Activated T-cell treated with anti-CD3 and anti-CD28 coated beads, Interleukin-2, amount 50 U/mL, for 24 hours (primary cell): ENCODE measurements at regions not wholly inside any gene's neighbourhood (a gene's known extent, or its start where the extent isn't known, plus 50 kb on each side); places are given as distances from the start of the nearest gene placed in this dataset.

ENCODE experiments used
- DNase-seq: peaks from one replicate; pipeline ENCODE4 v3.0.0-alpha.2; 2020
- H3K27ac Mint-ChIP-seq: 2 replicates; pipeline ENCODE4 v1.8.0; 2020; ENCODE audit warnings: mild to moderate bottlenecking, mixed read lengths
- H3K27me3 Mint-ChIP-seq: 2 replicates; pipeline ENCODE4 v1.8.0; 2020; ENCODE audit warnings: mixed read lengths
- H3K36me3 Mint-ChIP-seq: 2 replicates; pipeline ENCODE4 v1.8.0; 2020; ENCODE audit warnings: low read depth, mixed read lengths
- H3K4me1 Mint-ChIP-seq: 2 replicates; pipeline ENCODE4 v1.8.0; 2020; ENCODE audit warnings: low read depth, mixed read lengths
- H3K4me3 Mint-ChIP-seq: 2 replicates; pipeline ENCODE4 v1.8.0; 2020; ENCODE audit warnings: mild to moderate bottlenecking, moderate library complexity, mixed read lengths
- H3K9me3 Mint-ChIP-seq: 2 replicates; pipeline ENCODE4 v1.8.0; 2020; ENCODE audit warnings: mixed read lengths

DNA sequence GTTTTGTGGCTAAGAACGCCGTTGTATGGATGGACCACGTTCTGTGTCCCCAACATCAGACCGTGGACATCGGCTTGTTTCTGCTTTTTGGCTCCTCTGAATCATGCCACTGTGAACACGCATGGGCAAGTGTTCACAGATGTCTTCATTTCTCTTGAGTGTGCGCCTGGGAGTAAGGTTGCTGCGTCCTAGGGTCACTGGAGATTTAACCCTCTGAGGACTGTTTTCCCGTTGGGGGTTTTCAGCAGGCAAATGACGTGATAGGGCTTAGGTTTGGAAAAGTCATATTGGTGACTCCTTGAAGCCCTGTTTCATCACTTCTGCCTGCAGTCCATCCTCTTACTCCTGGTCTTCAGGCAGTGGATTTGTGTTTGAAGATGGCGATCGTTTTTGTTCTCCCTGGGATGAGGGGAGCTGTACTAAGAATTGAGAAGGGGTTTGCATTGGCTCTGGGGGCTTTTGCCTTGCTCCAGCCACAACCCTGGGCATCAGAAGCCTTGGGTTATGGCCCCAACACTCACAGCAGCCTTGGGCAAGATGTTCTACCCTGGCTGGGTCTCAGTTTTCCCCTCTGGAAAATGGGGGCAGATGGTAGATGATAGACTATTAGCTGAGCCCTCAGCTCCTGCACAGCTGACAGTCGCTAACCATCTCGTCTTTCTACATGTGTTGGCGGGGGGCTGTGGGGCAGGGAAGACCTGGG lies 67.2 kb upstream of the CIBAR2 start:
- H3K4me1 Mint-ChIP-seq, result no peaks in the 10 kb centered on the region
- H3K4me3 Mint-ChIP-seq, result no peak overlapping the region
- peaks cover 7% of the 10 kb centered on the region for H3K9me3 Mint-ChIP-seq
- peaks cover 40% of the 10 kb centered on the region for H3K27me3 Mint-ChIP-seq
- no peak overlapping the region for H3K27ac Mint-ChIP-seq
- no peak for DNase-seq
- H3K36me3 Mint-ChIP-seq, result no peaks in the 10 kb centered on the region

- DNase-seq, result no peak
- Mint-ChIP-seq H3K36me3 (no peaks in the 10 kb centered on the region), H3K27ac (no peak overlapping the region), H3K4me1 (no peaks in the 10 kb centered on the region), H3K9me3 (peaks cover 13% of the 10 kb centered on the region), H3K4me3 (no peak overlapping the region), H3K27me3 (peaks cover 38% of the 10 kb centered on the region)
These were observed 68.0 kb upstream of the CIBAR2 start for GRCh38 chr16:85180047-85180826.

DNA sequence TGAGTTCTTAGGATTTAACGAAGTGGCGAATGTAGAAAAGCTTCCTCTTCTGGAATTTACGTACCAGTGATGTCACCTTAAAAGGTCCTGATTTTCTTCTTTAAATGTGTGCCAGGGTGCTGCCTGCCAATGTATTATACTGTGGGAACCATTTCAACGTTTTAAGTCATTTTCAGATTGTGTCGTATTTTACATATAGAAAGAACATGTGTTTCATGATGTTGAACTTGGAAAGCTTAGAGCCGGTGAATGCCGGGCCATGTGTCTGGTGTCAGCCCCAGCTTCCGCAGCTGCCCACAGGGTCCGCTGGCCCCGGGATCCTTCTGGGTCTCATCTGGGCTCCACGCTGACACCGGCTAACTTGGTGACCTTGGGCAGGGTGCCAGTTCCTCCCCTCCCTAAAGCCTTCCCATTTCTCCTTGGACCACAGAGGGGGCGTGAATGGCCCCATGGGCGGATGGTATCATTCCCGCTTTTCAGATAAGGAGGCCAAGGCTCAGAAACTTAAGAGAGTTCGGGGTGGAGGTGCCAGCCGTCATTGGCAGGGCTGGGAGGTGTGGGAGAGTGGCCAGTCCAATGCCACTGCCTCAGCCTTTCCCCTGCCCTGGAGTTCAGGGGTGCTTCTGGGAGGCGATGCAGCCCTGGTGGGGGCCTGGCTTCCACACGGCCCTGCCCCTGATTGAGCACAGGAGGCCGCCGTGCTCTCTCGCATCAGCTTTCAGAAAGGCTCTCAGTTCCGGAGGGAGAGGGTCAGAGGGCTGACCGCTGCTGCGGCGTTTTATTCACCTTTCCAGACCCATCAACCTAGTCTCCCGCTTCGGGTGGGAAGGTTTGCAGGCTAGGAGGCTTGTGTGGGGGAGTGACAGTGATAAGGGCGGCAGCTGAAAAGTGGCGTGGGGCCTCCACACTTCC lies 68.8 kb upstream of the CIBAR2 start:
- Mint-ChIP-seq H3K27ac (no peak overlapping the region), H3K4me1 (no peaks in the 10 kb centered on the region), H3K4me3 (no peak overlapping the region), H3K27me3 (peaks cover 34% of the 10 kb centered on the region), H3K9me3 (peaks cover 13% of the 10 kb centered on the region), H3K36me3 (no peaks in the 10 kb centered on the region)
- no peak for DNase-seq

GRCh38 chr16:85181739-85182129 lies 69.5 kb upstream of the CIBAR2 start:
- Mint-ChIP-seq H3K4me3 (no peak overlapping the region), H3K4me1 (no peaks in the 10 kb centered on the region), H3K36me3 (no peaks in the 10 kb centered on the region), H3K27ac (no peak overlapping the region), H3K27me3 (peaks cover 28% of the 10 kb centered on the region), H3K9me3 (peaks cover 13% of the 10 kb centered on the region)
- no peak for DNase-seq

DNA sequence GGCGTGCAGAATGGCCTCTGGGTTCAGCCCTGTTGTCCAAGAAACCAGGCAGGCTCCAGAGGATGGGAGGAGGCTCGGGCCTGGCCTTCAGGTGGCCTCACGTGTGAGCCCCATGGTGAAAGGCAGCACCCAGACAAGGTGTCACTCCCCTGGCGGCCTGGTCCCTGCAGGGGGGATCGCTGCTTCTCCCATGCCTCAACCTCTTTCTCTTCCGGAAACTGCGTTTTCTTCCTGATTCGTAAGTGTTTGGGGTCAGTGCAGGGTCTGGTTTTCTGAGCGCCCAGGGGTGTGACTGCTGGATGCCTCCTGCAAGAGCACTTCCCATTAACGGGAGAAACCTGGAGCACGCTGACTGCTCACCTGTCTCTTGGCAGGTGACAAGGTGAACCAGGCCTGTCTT lies 70.0 kb upstream of the CIBAR2 start:
- peaks cover 24% of the 10 kb centered on the region for H3K27me3 Mint-ChIP-seq
- peaks cover 13% of the 10 kb centered on the region for H3K9me3 Mint-ChIP-seq

DNA sequence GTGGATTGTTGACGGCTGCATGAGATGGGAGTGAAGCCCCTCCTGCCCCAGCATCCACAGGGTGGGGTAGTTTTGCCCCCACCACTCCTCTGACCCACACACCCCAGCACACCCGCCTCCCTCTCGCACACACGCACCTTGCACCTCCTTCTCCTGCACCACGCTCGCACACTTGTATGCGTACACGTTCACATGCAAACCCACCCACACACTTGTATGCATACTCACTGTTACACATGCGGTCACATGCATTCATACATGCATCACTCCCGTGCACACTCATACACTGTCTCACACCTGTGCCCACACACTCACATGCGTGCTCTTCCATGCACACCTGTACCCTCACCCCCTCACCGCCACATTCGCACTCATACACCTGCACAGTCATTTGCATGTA lies 70.5 kb upstream of the CIBAR2 start:
- no peak overlapping the region for H3K4me3 Mint-ChIP-seq
- peaks cover 19% of the 10 kb centered on the region for H3K27me3 Mint-ChIP-seq
- no peak overlapping the region for H3K27ac Mint-ChIP-seq

More for the DNA sequence above, 70.0 kb upstream of the CIBAR2 start:
- H3K36me3 Mint-ChIP-seq, result no peaks in the 10 kb centered on the region
- no peak overlapping the region for H3K4me3 Mint-ChIP-seq
- no peaks in the 10 kb centered on the region for H3K4me1 Mint-ChIP-seq
- H3K27ac Mint-ChIP-seq, result no peak overlapping the region
- DNase-seq, result no peak

DNA sequence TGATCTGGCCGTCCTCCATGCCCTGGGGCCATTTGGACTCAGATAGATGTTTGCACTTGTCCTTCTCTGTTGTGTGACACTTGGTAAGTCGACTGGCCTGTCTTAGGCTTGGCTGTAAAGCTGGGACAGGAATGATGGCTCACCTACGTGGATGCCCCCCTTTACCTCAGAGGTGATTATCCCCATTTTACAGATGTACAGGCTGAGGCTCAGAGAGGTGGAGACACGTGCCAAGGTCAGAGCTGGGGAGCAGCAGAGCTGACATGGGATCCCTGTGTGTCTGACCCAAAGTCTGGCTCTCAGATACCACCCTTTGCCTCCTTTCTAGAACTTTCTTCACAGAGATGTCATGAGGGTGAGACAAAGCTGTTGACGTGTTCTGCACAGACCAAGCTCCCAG lies 71.3 kb upstream of the CIBAR2 start:
- Mint-ChIP-seq H3K9me3 (peaks cover 13% of the 10 kb centered on the region), H3K4me1 (no peaks in the 10 kb centered on the region), H3K27ac (no peak overlapping the region), H3K4me3 (no peak overlapping the region), H3K36me3 (no peaks in the 10 kb centered on the region), H3K27me3 (peaks cover 15% of the 10 kb centered on the region)
- DNase-seq, result no peak

More for the DNA sequence above, 70.5 kb upstream of the CIBAR2 start:
- H3K9me3 Mint-ChIP-seq, result peaks cover 13% of the 10 kb centered on the region
- no peak for DNase-seq
- no peaks in the 10 kb centered on the region for H3K36me3 Mint-ChIP-seq
- H3K4me1 Mint-ChIP-seq, result no peaks in the 10 kb centered on the region

DNA sequence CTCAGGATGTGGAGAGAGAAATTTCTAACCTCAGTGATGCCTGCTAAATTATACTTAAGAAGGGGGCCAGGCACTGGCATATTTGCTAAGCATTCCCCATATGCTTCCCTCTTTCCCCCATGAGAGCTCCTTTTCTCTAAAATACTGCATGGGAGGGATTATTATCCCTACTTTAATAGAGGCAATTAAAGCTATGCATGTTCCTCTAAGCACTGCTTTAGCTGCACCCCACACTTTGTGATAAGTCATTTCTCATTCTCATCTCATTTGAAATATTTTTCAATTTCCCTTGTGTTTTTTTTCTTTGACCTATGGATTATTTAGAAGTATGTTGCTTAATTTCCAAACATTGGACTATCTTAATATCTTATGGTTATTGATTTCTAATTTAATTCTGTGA lies 72.1 kb upstream of the CIBAR2 start:
- Mint-ChIP-seq H3K9me3 (peaks cover 19% of the 10 kb centered on the region), H3K36me3 (no peaks in the 10 kb centered on the region), H3K27me3 (peaks cover 10% of the 10 kb centered on the region), H3K4me3 (no peak overlapping the region), H3K27ac (no peak overlapping the region), H3K4me1 (no peaks in the 10 kb centered on the region)
- DNase-seq, result no peak

DNA sequence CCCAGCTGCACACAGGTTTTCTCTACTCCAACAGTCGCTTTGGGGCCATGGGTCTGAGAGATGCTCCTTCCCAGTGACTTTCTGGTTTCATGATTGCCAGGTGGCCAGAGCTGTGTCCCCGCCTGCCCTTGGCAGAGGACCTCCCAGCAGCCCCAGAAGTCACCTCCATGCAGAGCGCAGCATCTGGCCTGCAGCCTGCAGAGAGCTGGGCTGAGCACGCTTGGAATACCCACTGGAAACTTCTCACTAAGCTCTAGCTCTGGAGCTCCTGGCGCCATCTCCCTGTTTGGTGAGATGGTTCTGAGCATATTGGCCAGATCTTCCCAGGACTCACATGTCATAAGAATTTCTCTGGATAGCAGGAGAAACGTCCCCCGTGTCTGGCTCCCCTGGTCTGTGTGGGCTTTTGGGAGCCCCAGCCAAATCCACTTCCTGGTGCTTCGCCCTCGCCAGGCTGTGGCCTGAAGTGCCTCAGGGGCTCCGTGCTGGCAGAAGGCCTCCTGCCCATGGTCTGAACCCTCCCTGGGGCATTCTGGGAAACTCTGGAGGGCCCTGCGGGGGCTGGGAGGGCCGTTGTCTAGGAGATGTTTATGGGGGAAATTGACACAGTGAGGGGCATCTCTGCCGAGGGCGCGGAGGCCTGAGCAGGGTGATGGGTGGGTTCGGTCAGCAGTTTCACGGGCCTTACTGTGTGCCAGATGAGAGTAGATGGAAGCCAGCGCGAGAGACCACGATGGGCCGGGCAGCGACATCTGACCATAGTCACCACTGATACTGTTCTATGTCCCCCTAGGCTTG lies 73.2 kb upstream of the CIBAR2 start:
- no peak for DNase-seq
- H3K9me3 Mint-ChIP-seq, result peaks cover 23% of the 10 kb centered on the region
- H3K4me1 Mint-ChIP-seq, result no peaks in the 10 kb centered on the region
- no peak overlapping the region for H3K4me3 Mint-ChIP-seq
- H3K27ac Mint-ChIP-seq, result no peak overlapping the region
- H3K27me3 Mint-ChIP-seq, result peaks cover 8% of the 10 kb centered on the region
- no peaks in the 10 kb centered on the region for H3K36me3 Mint-ChIP-seq

DNA sequence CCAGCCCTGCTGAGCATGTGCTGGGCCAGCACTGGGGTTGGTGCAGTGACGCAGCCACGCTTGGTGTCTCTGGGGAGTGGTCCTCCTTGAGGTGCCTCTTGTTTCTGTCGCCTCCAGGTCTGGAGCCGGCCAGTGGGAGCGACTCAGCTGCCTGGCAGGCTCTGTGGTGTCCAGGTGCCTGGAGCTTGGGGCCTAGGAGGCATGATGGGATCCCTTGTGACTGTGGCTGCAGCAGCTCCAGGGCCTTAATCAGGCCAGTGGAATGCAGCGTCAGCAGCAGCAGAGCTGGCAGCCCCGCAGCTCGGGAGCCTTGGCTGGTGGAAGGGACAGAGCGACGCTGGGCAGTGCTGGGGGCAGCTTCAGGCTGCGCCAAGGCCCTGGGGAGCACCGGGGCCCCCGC lies 74.7 kb upstream of the CIBAR2 start:
- Mint-ChIP-seq H3K27ac (no peak overlapping the region), H3K36me3 (no peaks in the 10 kb centered on the region), H3K4me1 (no peaks in the 10 kb centered on the region), H3K27me3 (peaks cover 8% of the 10 kb centered on the region), H3K9me3 (peaks cover 23% of the 10 kb centered on the region), H3K4me3 (no peak overlapping the region)
- DNase-seq, result no peak

DNA sequence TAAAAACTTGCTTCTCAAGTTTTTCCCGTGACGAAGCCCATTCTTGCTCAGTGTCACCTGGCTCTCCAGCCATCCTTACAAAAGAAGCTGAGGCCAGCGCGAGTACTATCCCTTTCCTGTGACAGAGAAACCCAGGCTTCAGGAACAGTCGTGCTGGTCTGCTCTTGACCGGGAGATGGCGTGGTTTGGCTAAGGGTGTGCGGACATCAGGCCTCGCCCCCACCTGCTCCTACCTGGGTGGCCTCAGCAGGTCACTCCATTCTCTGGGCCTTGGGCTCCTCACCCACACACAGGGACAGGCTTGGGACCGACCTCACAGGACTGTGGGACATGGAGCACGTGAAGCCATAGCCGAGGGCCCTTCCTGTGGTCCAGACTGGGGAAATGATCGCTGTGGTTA lies 75.2 kb upstream of the CIBAR2 start:
- Mint-ChIP-seq H3K36me3 (no peaks in the 10 kb centered on the region), H3K4me1 (no peaks in the 10 kb centered on the region)
- no peak for DNase-seq

DNA sequence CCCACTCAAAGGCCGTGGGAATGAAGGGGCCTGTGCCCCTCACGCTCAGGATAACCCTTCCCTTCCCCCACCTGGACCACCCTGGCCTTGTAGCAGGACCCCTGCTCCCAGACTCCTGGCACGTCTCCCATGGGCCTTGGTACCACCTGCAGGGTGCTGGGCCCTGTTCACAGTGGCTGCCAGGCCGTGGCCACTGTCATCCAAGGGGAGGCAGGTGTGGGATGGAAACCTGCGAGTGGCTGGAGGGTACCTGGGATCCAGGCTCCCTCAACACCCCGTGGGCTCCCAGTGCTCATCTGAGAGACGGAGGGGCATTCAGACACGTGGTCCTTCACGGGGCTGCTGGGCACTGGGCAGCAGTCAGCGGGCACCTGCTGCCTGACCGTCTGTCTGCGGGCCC lies 75.6 kb upstream of the CIBAR2 start:
- H3K27me3 Mint-ChIP-seq, result peaks cover 8% of the 10 kb centered on the region
- peaks cover 23% of the 10 kb centered on the region for H3K9me3 Mint-ChIP-seq
- no peak overlapping the region for H3K27ac Mint-ChIP-seq
- DNase-seq, result no peak
- no peaks in the 10 kb centered on the region for H3K4me1 Mint-ChIP-seq
- no peak overlapping the region for H3K4me3 Mint-ChIP-seq
- no peaks in the 10 kb centered on the region for H3K36me3 Mint-ChIP-seq

More for the DNA sequence above, 75.2 kb upstream of the CIBAR2 start:
- Mint-ChIP-seq H3K27me3 (peaks cover 8% of the 10 kb centered on the region), H3K9me3 (peaks cover 23% of the 10 kb centered on the region), H3K4me3 (no peak overlapping the region), H3K27ac (no peak overlapping the region)

DNA sequence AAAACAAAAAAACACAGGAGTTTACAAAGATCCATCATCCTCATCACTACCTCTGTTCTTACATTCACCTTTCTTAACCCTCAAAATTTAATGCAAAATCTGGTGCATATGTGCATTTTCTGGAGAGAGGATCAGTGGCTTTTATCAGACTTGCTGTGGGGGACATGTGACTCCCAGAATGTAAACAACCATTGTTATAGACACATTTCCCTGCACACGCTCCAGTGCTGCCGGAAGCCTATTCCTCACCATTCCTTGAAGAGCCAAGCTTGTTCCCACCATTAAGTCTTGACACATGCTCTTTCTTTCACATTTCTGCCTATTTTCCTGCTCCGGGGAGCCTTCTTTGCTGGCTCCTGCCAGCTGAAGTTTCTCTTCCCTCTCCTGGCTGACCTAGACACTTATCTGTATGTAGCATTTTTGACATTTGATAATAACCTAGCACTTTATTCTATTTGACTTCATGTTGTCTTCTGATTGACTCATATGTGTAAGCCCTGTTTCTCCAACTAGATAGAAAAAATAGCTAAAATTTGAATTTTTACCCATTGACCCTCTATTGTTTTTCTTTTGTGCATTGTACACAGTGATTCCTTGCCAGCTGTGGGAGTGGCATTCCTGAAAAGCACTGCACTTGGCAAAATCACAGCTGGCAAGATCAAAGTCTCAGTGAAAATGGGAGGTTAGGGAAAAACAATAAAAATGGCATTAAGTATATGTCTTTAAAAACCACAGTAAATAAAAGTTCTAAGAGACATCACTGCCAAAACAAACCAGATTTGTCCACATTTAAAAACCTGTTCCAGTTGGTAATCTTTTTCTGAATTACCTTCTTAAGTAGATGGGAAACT lies 76.8 kb upstream of the CIBAR2 start:
- Mint-ChIP-seq H3K27me3 (peaks cover 8% of the 10 kb centered on the region), H3K9me3 (peaks cover 20% of the 10 kb centered on the region), H3K4me3 (no peak overlapping the region), H3K4me1 (no peaks in the 10 kb centered on the region), H3K27ac (no peak overlapping the region), H3K36me3 (no peaks in the 10 kb centered on the region)
- DNase-seq, result no peak
